VCaP (cell line): ENCODE measurements at regions not wholly inside any gene's neighbourhood (a gene's known extent, or its start where the extent isn't known, plus 50 kb on each side); places are given as distances from the start of the nearest gene placed in this dataset.
"Not testable (repeated sequence)": the region's sequence is repeated elsewhere in the genome, so short reads cannot be mapped to it uniquely, and the experiment has no call there.

Experiments
- H3K27ac ChIP-seq: fragments of 450-650 bp; 2 replicates; pipeline ENCODE4 v1.5.1; 2017
- CTCF ChIP-seq: fragments of 450-650 bp; conservative IDR thresholded peaks from 2 replicates; pipeline ENCODE4 v1.5.1; 2017; ENCODE audit warnings: mild to moderate bottlenecking, moderate library complexity

GRCh38 chr7:153948060-153948459 is 104.1 kb upstream of the DPP6 start:
- no peak overlapping the region for H3K27ac ChIP-seq
- peak; percentile 68 for TF ChIP-seq CTCF

- H3K27ac ChIP-seq: no peak overlapping the region
- no peak for TF ChIP-seq CTCF
Observed at GRCh38 chr7:153951316-153951715, 100.9 kb upstream of the DPP6 start.

- no peak overlapping the region for H3K27ac ChIP-seq
- TF ChIP-seq CTCF: no peak
Observed at GRCh38 chr7:153954477-153954876, 97.7 kb upstream of the DPP6 start.

- H3K27ac ChIP-seq: not testable (repeated sequence)
Observed at GRCh38 chr7:153957677-153958076, 94.5 kb upstream of the DPP6 start.

GRCh38 chr7:153958381-153958780 is 93.8 kb upstream of the DPP6 start:
- not testable (repeated sequence) for H3K27ac ChIP-seq

- not testable (repeated sequence) for H3K27ac ChIP-seq
Observed at GRCh38 chr7:153958789-153959188, 93.4 kb upstream of the DPP6 start.

- not testable (repeated sequence) for H3K27ac ChIP-seq
Observed at GRCh38 chr7:153964481-153965112, 87.6 kb upstream of the DPP6 start.

- H3K27ac ChIP-seq: not testable (repeated sequence)
Observed at GRCh38 chr7:153969016-153969415, 83.2 kb upstream of the DPP6 start.

GRCh38 chr7:153974603-153975002 is 77.6 kb upstream of the DPP6 start:
- not testable (repeated sequence) for H3K27ac ChIP-seq

GRCh38 chr7:153976745-153977144 is 75.5 kb upstream of the DPP6 start:
- not testable (repeated sequence) for H3K27ac ChIP-seq

GRCh38 chr7:153983186-153983585 is 69.0 kb upstream of the DPP6 start:
- H3K27ac ChIP-seq: not testable (repeated sequence)

- not testable (repeated sequence) for H3K27ac ChIP-seq
Observed at GRCh38 chr7:153989066-153989627, 63.1 kb upstream of the DPP6 start.

- not testable (repeated sequence) for H3K27ac ChIP-seq
Observed at GRCh38 chr7:153989742-153990425, 62.3 kb upstream of the DPP6 start.

- not testable (repeated sequence) for H3K27ac ChIP-seq
Observed at GRCh38 chr7:153991471-153991870, 60.7 kb upstream of the DPP6 start.

GRCh38 chr7:153993402-153993801 is 58.8 kb upstream of the DPP6 start:
- H3K27ac ChIP-seq: not testable (repeated sequence)

- not testable (repeated sequence) for H3K27ac ChIP-seq
Observed at GRCh38 chr7:153998896-153999295, 53.3 kb upstream of the DPP6 start.
